ENCODE measurements at regions not wholly inside any gene's neighbourhood (a gene's known extent, or its start where the extent isn't known, plus 50 kb on each side); places are given as distances from the start of the nearest gene placed in this dataset.

DNA sequence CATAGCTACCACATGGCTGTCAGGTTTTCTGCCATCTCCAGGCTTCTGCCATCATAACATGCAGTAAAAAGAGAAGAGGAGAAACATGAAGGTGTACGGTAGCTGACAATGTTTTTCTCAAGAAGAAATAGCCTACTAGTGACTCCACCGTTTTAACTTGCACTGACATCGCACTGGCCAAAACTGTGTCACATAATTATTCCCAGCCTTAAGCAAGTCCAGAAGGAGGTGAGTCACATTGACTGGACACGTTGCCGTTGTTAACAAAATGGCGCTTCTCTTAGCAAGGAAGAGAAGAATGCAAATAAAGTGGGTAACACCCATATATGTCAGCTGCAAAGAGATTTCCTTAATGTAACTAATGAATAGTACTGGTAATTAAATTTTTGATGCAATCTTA lies 810.4 kb upstream of the SLC10A2 start:
- TF ChIP-seq, protein P1, sequence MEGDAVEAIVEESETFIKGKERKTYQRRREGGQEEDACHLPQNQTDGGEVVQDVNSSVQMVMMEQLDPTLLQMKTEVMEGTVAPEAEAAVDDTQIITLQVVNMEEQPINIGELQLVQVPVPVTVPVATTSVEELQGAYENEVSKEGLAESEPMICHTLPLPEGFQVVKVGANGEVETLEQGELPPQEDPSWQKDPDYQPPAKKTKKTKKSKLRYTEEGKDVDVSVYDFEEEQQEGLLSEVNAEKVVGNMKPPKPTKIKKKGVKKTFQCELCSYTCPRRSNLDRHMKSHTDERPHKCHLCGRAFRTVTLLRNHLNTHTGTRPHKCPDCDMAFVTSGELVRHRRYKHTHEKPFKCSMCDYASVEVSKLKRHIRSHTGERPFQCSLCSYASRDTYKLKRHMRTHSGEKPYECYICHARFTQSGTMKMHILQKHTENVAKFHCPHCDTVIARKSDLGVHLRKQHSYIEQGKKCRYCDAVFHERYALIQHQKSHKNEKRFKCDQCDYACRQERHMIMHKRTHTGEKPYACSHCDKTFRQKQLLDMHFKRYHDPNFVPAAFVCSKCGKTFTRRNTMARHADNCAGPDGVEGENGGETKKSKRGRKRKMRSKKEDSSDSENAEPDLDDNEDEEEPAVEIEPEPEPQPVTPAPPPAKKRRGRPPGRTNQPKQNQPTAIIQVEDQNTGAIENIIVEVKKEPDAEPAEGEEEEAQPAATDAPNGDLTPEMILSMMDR (conservative IDR thresholded peaks at IDR 0.05; ENCODE audit: low read depth, low read length), result no peak
- no peak overlapping the region for H3K4me3 ChIP-seq (ENCODE audit: low read depth, low read length)
- DNase-seq (ENCODE audit: low read depth), result no peak

DNA sequence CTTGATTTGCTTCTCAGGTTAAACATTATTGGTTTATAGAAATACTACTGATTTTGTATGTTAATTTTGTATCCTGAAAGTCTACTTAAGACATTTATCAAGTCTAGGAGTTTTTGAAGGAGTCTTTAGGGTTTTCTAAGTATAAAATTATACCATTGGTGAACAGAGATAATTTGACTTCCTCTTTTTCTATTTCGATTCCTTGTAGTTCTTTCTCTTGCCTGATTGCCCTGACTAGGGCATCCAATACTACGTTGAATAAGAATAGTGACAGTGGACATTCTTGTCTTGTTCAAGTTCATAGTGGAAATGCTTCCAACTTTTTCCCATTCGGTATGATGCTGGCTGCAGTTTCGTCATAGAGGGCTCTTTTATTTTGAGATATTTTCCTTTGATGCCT lies 807.5 kb upstream of the SLC10A2 start:
- H3K4me3 ChIP-seq (ENCODE audit: low read depth, low read length), result no peak overlapping the region
- no peak for DNase-seq (ENCODE audit: low read depth)
- TF ChIP-seq, protein P1 (conservative IDR thresholded peaks at IDR 0.05; ENCODE audit: low read depth, low read length), result no peak

DNA sequence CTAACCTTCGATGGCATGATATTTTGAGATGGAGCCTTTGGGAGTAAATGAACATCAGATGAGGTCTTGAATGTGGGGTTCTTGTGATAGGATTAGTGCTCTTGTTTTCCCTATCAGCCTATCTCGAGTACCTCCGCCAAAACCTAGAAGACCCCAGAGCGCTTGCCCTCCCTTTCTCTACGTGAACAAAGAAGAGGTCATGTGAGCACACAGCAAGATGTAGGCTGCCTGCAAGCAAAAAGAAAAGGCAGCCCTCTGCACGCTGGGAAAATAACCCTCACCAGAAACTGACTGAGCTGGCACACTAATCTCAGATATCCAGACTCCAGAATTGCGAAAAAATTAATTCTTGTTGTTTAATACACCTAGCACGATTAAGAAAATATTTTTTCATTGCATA lies 799.8 kb upstream of the SLC10A2 start:
- no peak overlapping the region for H3K4me3 ChIP-seq (ENCODE audit: low read depth, low read length)
- TF ChIP-seq, protein P1 (conservative IDR thresholded peaks at IDR 0.05; ENCODE audit: low read depth, low read length), result no peak
- DNase-seq (ENCODE audit: low read depth), result no peak

DNA sequence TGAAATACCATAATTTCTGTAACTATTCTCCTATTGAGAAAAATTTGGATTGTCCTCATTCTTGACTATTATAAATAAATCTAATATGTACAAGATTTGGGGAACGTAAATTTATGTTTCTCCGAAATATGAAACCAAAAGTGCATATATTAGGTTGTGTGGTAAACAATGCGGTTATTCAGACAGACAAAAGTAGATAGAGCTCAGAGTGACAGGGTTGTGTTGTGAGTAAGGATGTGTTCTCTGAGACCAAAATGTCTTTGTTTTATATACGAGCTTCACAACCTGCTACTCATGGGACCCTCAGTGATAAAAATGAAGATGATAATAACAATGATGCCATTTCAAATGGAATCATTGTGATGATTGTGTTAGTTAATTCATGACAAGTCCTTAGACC lies 796.3 kb upstream of the SLC10A2 start:
- DNase-seq (ENCODE audit: low read depth), result no peak
- TF ChIP-seq, protein P1 (conservative IDR thresholded peaks at IDR 0.05; ENCODE audit: low read depth, low read length), result no peak
- no peak overlapping the region for H3K4me3 ChIP-seq (ENCODE audit: low read depth, low read length)

DNA sequence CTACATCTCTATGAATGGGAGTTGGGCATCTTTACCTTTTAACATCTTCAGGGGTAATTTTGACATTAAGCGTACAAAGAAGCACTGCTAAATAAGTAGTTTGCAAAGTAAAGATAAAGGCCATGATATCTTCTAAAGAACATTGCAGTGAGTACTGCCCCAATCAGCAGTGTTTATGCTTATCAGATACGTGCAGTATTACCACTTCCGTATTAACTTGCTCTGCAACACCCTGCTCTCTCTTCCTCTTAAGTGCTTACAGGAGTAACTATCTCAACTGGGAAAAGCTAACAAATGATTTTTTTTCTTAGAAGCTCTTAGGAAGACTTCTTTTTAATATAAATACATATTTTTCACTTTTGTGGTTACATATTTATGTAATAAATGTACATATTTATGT lies 793.7 kb upstream of the SLC10A2 start:
- H3K4me3 ChIP-seq (ENCODE audit: low read depth, low read length), result no peak overlapping the region
- DNase-seq (ENCODE audit: low read depth), result no peak
- TF ChIP-seq, protein P1 (conservative IDR thresholded peaks at IDR 0.05; ENCODE audit: low read depth, low read length), result no peak

DNA sequence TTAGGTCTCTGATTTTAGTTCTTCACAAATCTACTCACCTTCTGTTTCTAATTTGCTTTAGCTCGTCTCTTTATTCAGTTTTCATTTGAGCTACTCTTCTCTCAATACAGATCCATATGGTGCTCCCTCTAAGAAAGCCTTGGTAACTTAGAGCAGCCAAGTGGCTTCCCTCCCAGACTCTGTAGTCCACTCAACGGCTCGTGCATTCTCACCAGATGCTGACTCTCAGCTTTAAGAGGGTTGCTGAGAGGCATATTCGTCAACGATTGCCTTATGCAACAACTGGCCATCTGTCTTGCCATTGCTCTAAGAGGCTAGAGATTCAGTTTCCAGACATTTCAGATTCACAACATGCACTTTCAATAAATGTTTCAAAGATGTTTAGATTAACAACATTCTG lies 785.8 kb upstream of the SLC10A2 start:
- DNase-seq (ENCODE audit: low read depth), result no peak
- TF ChIP-seq, protein P1 (conservative IDR thresholded peaks at IDR 0.05; ENCODE audit: low read depth, low read length), result no peak
- no peak overlapping the region for H3K4me3 ChIP-seq (ENCODE audit: low read depth, low read length)

DNA sequence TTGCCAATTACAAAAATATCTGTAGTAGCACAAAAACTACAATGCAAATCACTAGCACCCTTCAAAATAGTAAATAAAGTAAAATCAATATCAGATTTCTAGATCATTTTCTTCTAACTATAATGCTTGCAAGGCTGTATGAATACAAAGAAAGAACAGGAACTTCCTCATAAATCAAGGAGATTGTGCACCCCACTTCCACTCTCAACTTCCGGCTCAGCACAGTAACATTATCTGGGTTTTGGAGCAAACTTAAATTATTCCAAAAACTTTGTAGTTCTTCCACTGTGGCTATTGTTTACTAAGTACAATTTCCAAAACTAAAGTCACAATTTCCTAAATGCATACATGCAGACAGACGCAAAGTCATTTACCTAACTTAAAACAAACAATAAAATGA lies 778.3 kb upstream of the SLC10A2 start:
- H3K4me3 ChIP-seq (ENCODE audit: low read depth, low read length), result no peak overlapping the region
- DNase-seq (ENCODE audit: low read depth), result no peak
- TF ChIP-seq, protein P1 (conservative IDR thresholded peaks at IDR 0.05; ENCODE audit: low read depth, low read length), result no peak
